NB4 (cell line): ENCODE measurements at regions not wholly inside any gene's neighbourhood (a gene's known extent, or its start where the extent isn't known, plus 50 kb on each side); places are given as distances from the start of the nearest gene placed in this dataset.

Experiments used
- POLR2A ChIP-seq: IDR thresholded peaks from 2 replicates; pipeline ENCODE4 v1.6.1; 2011; ENCODE audit warnings: mild to moderate bottlenecking; ENCODE audit not compliant: insufficient read length; ENCODE audit errors: extremely low read depth
- TF ChIP-seq, protein P1 (sequence below): IDR thresholded peaks from one replicate; pipeline ENCODE4 v1.5.1; 2012; ENCODE audit warnings: low read depth, low read length
- TF ChIP-seq, protein P2 (sequence below): IDR thresholded peaks from 2 replicates; pipeline ENCODE4 v1.6.1; 2011; ENCODE audit warnings: low read depth, low read length

DNA sequence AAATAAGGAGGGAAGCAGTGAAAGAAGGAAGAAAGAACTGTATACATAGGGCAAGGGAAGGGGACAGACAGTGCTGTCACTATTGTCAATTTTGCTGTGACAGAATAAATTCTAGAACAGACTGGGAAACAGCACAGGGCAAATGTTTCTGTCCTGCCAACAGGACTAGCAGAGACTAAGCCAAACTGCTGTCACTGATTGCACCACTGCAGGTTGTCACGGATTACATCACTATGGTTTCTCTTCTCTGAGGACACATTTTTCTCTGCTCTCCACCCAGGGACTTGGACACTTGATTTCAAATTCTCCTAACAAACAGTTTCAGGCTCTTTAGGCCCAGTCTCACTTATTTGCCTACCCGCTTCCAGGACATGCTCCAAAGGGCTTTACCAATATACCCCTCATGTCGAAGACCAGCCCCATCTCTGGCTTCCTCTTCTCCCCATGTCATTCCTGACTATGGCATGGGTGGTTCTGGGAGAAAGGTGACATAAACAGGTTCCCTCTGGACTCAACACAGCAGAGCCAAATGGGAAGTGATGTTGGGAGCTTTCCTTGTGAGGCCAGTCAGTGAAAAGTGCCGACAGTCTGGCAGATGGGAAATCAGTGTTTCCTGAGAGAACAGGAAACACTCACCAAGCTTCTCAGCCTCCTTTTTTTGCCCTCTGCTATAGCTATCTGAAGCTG, 70.2 kb upstream of the ST3GAL6 start:
- TF ChIP-seq, protein P1, sequence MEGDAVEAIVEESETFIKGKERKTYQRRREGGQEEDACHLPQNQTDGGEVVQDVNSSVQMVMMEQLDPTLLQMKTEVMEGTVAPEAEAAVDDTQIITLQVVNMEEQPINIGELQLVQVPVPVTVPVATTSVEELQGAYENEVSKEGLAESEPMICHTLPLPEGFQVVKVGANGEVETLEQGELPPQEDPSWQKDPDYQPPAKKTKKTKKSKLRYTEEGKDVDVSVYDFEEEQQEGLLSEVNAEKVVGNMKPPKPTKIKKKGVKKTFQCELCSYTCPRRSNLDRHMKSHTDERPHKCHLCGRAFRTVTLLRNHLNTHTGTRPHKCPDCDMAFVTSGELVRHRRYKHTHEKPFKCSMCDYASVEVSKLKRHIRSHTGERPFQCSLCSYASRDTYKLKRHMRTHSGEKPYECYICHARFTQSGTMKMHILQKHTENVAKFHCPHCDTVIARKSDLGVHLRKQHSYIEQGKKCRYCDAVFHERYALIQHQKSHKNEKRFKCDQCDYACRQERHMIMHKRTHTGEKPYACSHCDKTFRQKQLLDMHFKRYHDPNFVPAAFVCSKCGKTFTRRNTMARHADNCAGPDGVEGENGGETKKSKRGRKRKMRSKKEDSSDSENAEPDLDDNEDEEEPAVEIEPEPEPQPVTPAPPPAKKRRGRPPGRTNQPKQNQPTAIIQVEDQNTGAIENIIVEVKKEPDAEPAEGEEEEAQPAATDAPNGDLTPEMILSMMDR, result no peak
- TF ChIP-seq, protein P2, sequence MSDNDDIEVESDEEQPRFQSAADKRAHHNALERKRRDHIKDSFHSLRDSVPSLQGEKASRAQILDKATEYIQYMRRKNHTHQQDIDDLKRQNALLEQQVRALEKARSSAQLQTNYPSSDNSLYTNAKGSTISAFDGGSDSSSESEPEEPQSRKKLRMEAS, result no peak
- TF ChIP-seq POLR2A, result no peak
